Tibial nerve (tissue), 4 donors: ENCODE measurements at regions not wholly inside any gene's neighbourhood (a gene's known extent, or its start where the extent isn't known, plus 50 kb on each side); places are given as distances from the start of the nearest gene placed in this dataset.

Experiments
- CTCF ChIP-seq, 5 experiments: fragments of 200-600 bp in 3 of 5; fragments of 450-650 bp in 2 of 5; sonication (generic) in 3 of 5; IDR thresholded peaks; one replicate each; pipeline ENCODE4 v1.5.1; 2016 to 2019; ENCODE audit warnings: antibody characterized with exemption in 5 of 5, mild to moderate bottlenecking in 3 of 5, moderate library complexity in 2 of 5
- EP300 ChIP-seq, 2 donors: sonication (generic); formaldehyde crosslinking; IDR thresholded peaks; one replicate each; pipeline ENCODE4 v1.6.1; 2017; ENCODE audit warnings: antibody characterized with exemption in 2 of 2, mild to moderate bottlenecking in 1 of 2
- POLR2A ChIP-seq, 2 donors: fragments of 450-650 bp; IDR thresholded peaks; one replicate each; pipeline ENCODE4 v1.6.1; 2017; ENCODE audit warnings: antibody characterized with exemption in 2 of 2, mild to moderate bottlenecking in 2 of 2, moderate library complexity in 2 of 2

GRCh38 chr1:73947009-73947408 lies 251.0 kb downstream of the LRRIQ3 start:
- TF ChIP-seq CTCF (IDR thresholded peaks at IDR 0.05) (no peak), POLR2A (IDR thresholded peaks at IDR 0.05) (no peak), EP300 (IDR thresholded peaks at IDR 0.05) (no peak)
